ENCODE measurements at regions not wholly inside any gene's neighbourhood (a gene's known extent, or its start where the extent isn't known, plus 50 kb on each side); places are given as distances from the start of the nearest gene placed in this dataset.

DNA sequence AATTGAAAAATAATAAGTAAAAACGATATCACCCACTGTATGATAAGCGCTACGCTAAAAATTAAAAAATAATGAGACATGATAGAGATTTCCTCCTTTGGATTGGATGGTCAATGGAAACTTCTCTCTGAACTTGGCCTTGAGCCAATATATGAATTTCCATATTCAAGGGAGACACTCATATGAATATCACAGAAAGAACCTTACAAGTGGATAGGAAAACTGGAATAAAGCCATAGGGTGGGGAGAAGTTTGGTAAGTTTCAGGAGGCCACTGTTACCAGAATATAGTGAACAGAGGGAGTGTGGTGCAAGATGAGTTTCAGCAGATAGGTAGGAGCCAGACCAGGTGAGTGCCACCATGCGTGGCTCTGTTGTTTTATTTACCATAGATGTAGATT, 147.2 kb downstream of the SEM1 start:
- TF ChIP-seq POLR2A (IDR thresholded peaks at IDR 0.05; ENCODE audit: low read depth, low read length) (no peak), CTCF (IDR thresholded peaks at IDR 0.05; ENCODE audit: extremely low read depth in 1 of 2, insufficient read depth in 1 of 2, low read depth in 1 of 2, low read length in 2 of 2) (no peak), JUN (IDR thresholded peaks at IDR 0.05; ENCODE audit: borderline replicate concordance, insufficient read depth, insufficient read length, low read depth) (no peak), POLR2AphosphoS5 (IDR thresholded peaks at IDR 0.05; ENCODE audit: insufficient read depth, low read depth, low read length) (no peak), EZH2 (IDR thresholded peaks at IDR 0.05; ENCODE audit: borderline replicate concordance, low read depth, low read length, severe bottlenecking) (no peak), FOS (IDR thresholded peaks at IDR 0.05; ENCODE audit: borderline replicate concordance, insufficient read depth, low read length) (no peak)
- TF ChIP-seq, protein P1, sequence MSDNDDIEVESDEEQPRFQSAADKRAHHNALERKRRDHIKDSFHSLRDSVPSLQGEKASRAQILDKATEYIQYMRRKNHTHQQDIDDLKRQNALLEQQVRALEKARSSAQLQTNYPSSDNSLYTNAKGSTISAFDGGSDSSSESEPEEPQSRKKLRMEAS (IDR thresholded peaks at IDR 0.05; ENCODE audit: insufficient read depth, insufficient read length): no peak
